ENCODE measurements at regions not wholly inside any gene's neighbourhood (a gene's known extent, or its start where the extent isn't known, plus 50 kb on each side); places are given as distances from the start of the nearest gene placed in this dataset.

DNA sequence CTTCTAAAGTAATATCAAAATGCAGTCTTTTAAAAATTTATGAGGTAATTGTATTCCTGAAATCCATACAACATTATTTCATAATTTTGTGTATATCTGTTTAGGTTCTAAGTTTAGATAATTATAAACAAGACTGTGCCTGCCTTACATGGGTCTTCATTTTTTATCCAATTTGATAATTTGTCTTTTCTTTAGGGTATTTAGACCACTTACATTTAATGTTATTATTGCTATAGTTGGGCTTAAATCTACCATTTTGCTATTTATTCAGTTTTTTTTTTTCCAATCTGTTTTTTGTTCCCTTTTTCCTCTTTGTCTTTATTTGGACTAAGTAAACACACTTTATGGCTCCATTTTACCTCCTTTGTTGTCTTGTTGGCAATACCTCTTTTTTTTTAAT, 312.5 kb upstream of the MEX3C start:
- H3K27me3 Mint-ChIP-seq (ENCODE audit: low read depth) = no peaks in the 10 kb centered on the region
- H3K27ac Mint-ChIP-seq = no peak overlapping the region
- Histone ChIP-seq H4K5ac (ENCODE audit: insufficient read length, low read depth, low read length) (no peak overlapping the region), H3K27me3 (ENCODE audit: insufficient read depth, low read length) (no peaks in the 10 kb centered on the region), H3T11ph (ENCODE audit: low read length) (no peak overlapping the region), H3K56ac (ENCODE audit: insufficient read length, low read depth, low read length) (no peak overlapping the region), H2BK12ac (ENCODE audit: insufficient read length, low read depth, low read length) (no peak overlapping the region), H2BK120ac (ENCODE audit: low read depth, low read length, poor library complexity, severe bottlenecking) (no peak overlapping the region), H2AK5ac (ENCODE audit: insufficient read length, low read length) (no peak overlapping the region), H4K8ac (replicated peaks; ENCODE audit: insufficient read length, low read depth, low read length) (no peak overlapping the region), H3K23me2 (ENCODE audit: insufficient read length, low read depth, low read length, poor library complexity, severe bottlenecking) (no peaks in the 10 kb centered on the region), H3K14ac (ENCODE audit: insufficient read depth, low read length) (no peak overlapping the region), H4K91ac (ENCODE audit: insufficient read length, low read depth, low read length) (no peak overlapping the region), H3K4ac (ENCODE audit: low read depth, low read length) (no peak overlapping the region), H3K79me2 (ENCODE audit: insufficient read depth, low read length) (no peaks in the 10 kb centered on the region), H2BK5ac (ENCODE audit: insufficient read length, low read length) (no peak overlapping the region), H3K4me2 (ENCODE audit: insufficient read depth, insufficient read length, low read length) (no peak overlapping the region), H4K20me1 (ENCODE audit: control insufficient read depth, insufficient read depth, insufficient read length) (no peaks in the 10 kb centered on the region), H2AFZ (ENCODE audit: low read length) (no peak overlapping the region), H3K9me3 (ENCODE audit: control insufficient read depth, low read depth, low read length) (peaks cover 12% of the 10 kb centered on the region), H3K18ac (ENCODE audit: insufficient read length, low read depth, low read length) (no peak overlapping the region), H3K4me1 (ENCODE audit: insufficient read depth, low read length) (no peaks in the 10 kb centered on the region), H3K79me1 (ENCODE audit: insufficient read depth, low read depth, low read length, poor library complexity, severe bottlenecking) (no peaks in the 10 kb centered on the region), H3K23ac (ENCODE audit: insufficient read length, low read depth, low read length) (no peak overlapping the region), H3K27ac (ENCODE audit: insufficient read length, low read depth, low read length) (no peak overlapping the region), H2BK20ac (ENCODE audit: low read depth, low read length, poor library complexity, severe bottlenecking) (no peak overlapping the region), H3K9ac (ENCODE audit: extremely low read depth, insufficient read length, low read length) (no peak overlapping the region), H2BK15ac (ENCODE audit: low read depth, low read length) (no peak overlapping the region)
- TF ChIP-seq, protein P1, sequence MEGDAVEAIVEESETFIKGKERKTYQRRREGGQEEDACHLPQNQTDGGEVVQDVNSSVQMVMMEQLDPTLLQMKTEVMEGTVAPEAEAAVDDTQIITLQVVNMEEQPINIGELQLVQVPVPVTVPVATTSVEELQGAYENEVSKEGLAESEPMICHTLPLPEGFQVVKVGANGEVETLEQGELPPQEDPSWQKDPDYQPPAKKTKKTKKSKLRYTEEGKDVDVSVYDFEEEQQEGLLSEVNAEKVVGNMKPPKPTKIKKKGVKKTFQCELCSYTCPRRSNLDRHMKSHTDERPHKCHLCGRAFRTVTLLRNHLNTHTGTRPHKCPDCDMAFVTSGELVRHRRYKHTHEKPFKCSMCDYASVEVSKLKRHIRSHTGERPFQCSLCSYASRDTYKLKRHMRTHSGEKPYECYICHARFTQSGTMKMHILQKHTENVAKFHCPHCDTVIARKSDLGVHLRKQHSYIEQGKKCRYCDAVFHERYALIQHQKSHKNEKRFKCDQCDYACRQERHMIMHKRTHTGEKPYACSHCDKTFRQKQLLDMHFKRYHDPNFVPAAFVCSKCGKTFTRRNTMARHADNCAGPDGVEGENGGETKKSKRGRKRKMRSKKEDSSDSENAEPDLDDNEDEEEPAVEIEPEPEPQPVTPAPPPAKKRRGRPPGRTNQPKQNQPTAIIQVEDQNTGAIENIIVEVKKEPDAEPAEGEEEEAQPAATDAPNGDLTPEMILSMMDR (conservative IDR thresholded peaks at IDR 0.05) = no peak
- peaks cover 0 to 7% of the 10 kb centered on the region in 2 experiments; a peak in 2 of 4 replicates for H3K4me1 Mint-ChIP-seq
- peaks cover 15 to 32% (median 23%) of the 10 kb centered on the region in 3 experiments; a peak in 6 of 7 replicates for H3K36me3 Mint-ChIP-seq (ENCODE audit: insufficient read depth in 1 of 3, low read depth in 3 of 3)
- H3K9me3 Mint-ChIP-seq = peaks cover 21 to 32% of the 10 kb centered on the region in 2 experiments
- no peak for DNase-seq
- no peak overlapping the region for H3K4me3 Mint-ChIP-seq
